GM12878 (cell line): ENCODE measurements at regions not wholly inside any gene's neighbourhood (a gene's known extent, or its start where the extent isn't known, plus 50 kb on each side); places are given as distances from the start of the nearest gene placed in this dataset.

Source experiments
- ATF7 ChIP-seq: fragments of 450-650 bp; IDR thresholded peaks from 2 replicates; pipeline ENCODE4 v1.6.1; 2016; ENCODE audit warnings: low read depth, mild to moderate bottlenecking
- BRCA1 ChIP-seq: IDR thresholded peaks from 2 replicates; pipeline ENCODE4 v1.6.1; 2011; ENCODE audit warnings: low read depth, low read length, improper control_type of control experiment
- CEBPB ChIP-seq, 2 experiments: fragments of 150-350 bp in 1 of 2; IDR thresholded peaks; 2 replicates each; pipeline ENCODE4 v1.6.1; 2012 to 2014; ENCODE audit warnings: low read depth in 2 of 2, low read length in 2 of 2, borderline replicate concordance in 1 of 2, inconsistent platforms in 1 of 2
- EZH2 ChIP-seq: IDR thresholded peaks from 2 replicates; pipeline ENCODE4 v1.6.1; 2012; ENCODE audit warnings: low read depth, mild to moderate bottlenecking, control low read depth, inconsistent platforms, low read length, borderline replicate concordance; ENCODE audit not compliant: control insufficient read depth
- HCFC1 ChIP-seq: fragments of 150-350 bp; IDR thresholded peaks from 2 replicates; pipeline ENCODE4 v1.6.1; 2014; ENCODE audit warnings: low read length
- POLR2A ChIP-seq: IDR thresholded peaks from 2 replicates; pipeline ENCODE4 v1.6.1; 2011; ENCODE audit warnings: low read depth, mild to moderate bottlenecking, low read length
- RBBP5 ChIP-seq: fragments of 200-600 bp; sonication (generic); conservative IDR thresholded peaks from 2 replicates; pipeline ENCODE4 v1.6.1; 2016
- SIX5 ChIP-seq: IDR thresholded peaks from 2 replicates; pipeline ENCODE4 v1.6.1; 2011; ENCODE audit warnings: mild to moderate bottlenecking, low read depth, low read length, moderate library complexity; ENCODE audit not compliant: severe bottlenecking
- ZNF274 ChIP-seq: IDR thresholded peaks from one replicate; pipeline ENCODE4 v1.8.0; 2011; ENCODE audit not compliant: insufficient read length, insufficient read depth
- TF ChIP-seq, protein P1 (sequence below): IDR thresholded peaks from 2 replicates; pipeline ENCODE4 v1.6.1; 2011; ENCODE audit warnings: low read depth, mild to moderate bottlenecking, low read length, moderate library complexity, borderline replicate concordance; ENCODE audit errors: extremely low read depth
- TF ChIP-seq, protein P2 (sequence below): IDR thresholded peaks from 2 replicates; pipeline ENCODE4 v1.6.1; 2012; ENCODE audit warnings: mild to moderate bottlenecking, low read depth, low read length
- TF ChIP-seq, protein P3 (sequence below), 3 experiments: IDR thresholded peaks in 2 of 3; conservative IDR thresholded peaks in 1 of 3; 2 replicates each; pipeline ENCODE4 v1.5.1; 2011; ENCODE audit warnings: low read depth in 3 of 3, low read length in 3 of 3, mild to moderate bottlenecking in 3 of 3, control low read depth in 2 of 3, moderate library complexity in 2 of 3, inconsistent platforms in 1 of 3, mixed read lengths in 1 of 3; ENCODE audit not compliant: control insufficient read depth in 2 of 3, insufficient read depth in 1 of 3; ENCODE audit errors: extremely low read depth in 1 of 3

DNA sequence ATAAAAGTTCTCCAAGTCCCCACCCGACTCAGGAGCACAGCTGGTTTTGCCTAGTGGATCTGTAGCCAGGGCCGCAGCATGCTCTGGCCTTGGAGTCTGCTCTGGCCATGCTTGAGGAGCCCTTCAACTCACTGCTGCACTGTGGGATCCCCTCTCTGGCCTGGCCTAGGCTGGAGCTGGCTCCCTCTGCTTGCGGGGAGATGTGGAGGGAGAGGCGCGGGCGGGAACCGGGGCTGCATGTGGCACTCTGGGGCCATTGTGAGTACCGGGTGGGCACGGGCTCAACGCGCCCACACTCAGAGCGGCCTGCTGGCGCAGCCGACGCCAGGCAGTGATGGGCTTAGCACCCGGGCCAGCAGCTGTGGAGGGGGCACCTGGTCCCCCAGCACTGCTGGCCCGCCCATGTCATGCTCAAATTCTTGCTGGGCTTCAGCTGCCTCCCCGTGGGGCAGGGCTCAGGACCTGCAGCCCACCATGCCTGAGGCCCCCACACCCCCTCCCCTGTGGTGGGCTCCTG lies 57.0 kb upstream of the ATP12A start:
- TF ChIP-seq BRCA1, result no peak
- TF ChIP-seq EZH2, result no peak
- TF ChIP-seq, protein P1, sequence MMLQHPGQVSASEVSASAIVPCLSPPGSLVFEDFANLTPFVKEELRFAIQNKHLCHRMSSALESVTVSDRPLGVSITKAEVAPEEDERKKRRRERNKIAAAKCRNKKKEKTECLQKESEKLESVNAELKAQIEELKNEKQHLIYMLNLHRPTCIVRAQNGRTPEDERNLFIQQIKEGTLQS, result no peak
- TF ChIP-seq, protein P2, sequence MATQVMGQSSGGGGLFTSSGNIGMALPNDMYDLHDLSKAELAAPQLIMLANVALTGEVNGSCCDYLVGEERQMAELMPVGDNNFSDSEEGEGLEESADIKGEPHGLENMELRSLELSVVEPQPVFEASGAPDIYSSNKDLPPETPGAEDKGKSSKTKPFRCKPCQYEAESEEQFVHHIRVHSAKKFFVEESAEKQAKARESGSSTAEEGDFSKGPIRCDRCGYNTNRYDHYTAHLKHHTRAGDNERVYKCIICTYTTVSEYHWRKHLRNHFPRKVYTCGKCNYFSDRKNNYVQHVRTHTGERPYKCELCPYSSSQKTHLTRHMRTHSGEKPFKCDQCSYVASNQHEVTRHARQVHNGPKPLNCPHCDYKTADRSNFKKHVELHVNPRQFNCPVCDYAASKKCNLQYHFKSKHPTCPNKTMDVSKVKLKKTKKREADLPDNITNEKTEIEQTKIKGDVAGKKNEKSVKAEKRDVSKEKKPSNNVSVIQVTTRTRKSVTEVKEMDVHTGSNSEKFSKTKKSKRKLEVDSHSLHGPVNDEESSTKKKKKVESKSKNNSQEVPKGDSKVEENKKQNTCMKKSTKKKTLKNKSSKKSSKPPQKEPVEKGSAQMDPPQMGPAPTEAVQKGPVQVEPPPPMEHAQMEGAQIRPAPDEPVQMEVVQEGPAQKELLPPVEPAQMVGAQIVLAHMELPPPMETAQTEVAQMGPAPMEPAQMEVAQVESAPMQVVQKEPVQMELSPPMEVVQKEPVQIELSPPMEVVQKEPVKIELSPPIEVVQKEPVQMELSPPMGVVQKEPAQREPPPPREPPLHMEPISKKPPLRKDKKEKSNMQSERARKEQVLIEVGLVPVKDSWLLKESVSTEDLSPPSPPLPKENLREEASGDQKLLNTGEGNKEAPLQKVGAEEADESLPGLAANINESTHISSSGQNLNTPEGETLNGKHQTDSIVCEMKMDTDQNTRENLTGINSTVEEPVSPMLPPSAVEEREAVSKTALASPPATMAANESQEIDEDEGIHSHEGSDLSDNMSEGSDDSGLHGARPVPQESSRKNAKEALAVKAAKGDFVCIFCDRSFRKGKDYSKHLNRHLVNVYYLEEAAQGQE, result no peak
- no peak for TF ChIP-seq ATF7
- TF ChIP-seq POLR2A, result no peak
- TF ChIP-seq ZNF274, result no peak
- TF ChIP-seq, protein P3, sequence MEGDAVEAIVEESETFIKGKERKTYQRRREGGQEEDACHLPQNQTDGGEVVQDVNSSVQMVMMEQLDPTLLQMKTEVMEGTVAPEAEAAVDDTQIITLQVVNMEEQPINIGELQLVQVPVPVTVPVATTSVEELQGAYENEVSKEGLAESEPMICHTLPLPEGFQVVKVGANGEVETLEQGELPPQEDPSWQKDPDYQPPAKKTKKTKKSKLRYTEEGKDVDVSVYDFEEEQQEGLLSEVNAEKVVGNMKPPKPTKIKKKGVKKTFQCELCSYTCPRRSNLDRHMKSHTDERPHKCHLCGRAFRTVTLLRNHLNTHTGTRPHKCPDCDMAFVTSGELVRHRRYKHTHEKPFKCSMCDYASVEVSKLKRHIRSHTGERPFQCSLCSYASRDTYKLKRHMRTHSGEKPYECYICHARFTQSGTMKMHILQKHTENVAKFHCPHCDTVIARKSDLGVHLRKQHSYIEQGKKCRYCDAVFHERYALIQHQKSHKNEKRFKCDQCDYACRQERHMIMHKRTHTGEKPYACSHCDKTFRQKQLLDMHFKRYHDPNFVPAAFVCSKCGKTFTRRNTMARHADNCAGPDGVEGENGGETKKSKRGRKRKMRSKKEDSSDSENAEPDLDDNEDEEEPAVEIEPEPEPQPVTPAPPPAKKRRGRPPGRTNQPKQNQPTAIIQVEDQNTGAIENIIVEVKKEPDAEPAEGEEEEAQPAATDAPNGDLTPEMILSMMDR (IDR thresholded peaks at IDR 0.05 in 2 of 3, conservative IDR thresholded peaks at IDR 0.05 in 1 of 3; ENCODE audit: control insufficient read depth in 2 of 3, extremely low read depth in 1 of 3, insufficient read depth in 1 of 3, low read depth in 3 of 3, low read length in 3 of 3), result no peak
- TF ChIP-seq HCFC1, result no peak
- TF ChIP-seq RBBP5, result no peak
- no peak for TF ChIP-seq CEBPB (IDR thresholded peaks at IDR 0.05; ENCODE audit: borderline replicate concordance in 1 of 2, low read depth in 2 of 2, low read length in 2 of 2)
- no peak for TF ChIP-seq SIX5
